ENCODE measurements at regions not wholly inside any gene's neighbourhood (a gene's known extent, or its start where the extent isn't known, plus 50 kb on each side); places are given as distances from the start of the nearest gene placed in this dataset.

DNA sequence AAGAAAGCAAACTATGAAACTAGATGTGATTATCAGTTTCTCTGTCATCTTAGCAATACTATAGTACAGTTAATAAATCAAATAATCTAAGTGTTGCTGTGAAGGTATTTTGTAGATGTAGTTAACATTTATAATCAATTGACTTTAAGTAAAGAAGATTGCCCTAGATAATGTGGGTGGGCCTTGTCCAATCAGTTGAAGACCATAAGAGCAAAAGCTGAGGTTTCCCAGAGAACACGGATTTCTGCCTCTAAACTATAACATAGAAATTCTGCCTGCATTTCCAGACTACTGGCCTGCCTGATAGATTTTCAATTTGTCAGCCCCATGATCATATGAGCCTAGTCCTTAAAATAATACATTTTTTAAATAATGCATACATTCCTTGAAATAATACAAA lies 222.9 kb downstream of the PCDH18 start:
- no peak for FAIRE-seq
- ChIA-PET POLR2A (no interaction called here), CTCF (no interaction called here)
- ATAC-seq: no peak
- no peak overlapping the region for H3K4me3 ChIP-seq
- H3K27ac ChIP-seq: no peak overlapping the region
- WGBS (ENCODE audit: missing lambda C conversion rate): 48% methylated on average over 1 of the region's 1 CpG
- no peak overlapping the region for H3K4me2 ChIP-seq
- H3K4me1 ChIP-seq: 0 out of 3 replicates have a peak, but pooled peaks cover 3% of the 10 kb centered on the region
- no peak for TF ChIP-seq ZC3H11A (IDR thresholded peaks at IDR 0.05)
- no peaks in the 10 kb centered on the region for H3K9me3 ChIP-seq
- no peak for DNase-seq (ENCODE audit: low read depth in 1 of 2, low spot score in 1 of 2)

DNA sequence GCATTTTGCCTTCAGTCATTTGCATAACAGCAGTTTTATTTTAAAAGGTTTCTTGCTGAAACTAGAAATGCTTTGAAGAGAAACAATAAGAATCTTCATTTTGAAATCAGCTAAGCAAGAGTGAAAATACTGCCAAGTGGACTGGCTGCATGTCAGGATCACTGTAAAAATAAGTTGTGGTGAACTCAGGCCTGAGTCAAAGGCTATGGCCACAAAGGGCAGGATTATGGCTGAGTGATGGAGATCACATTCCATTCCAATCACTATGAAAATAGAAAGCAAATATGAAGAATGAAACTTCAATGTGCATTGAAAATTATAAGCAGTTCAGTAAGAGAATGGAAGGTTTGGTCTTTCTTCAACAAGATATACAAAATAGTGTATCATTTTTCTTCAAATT lies 224.5 kb downstream of the PCDH18 start:
- CTCF ChIA-PET: no interaction called here
- ATAC-seq (no peak), FAIRE-seq (no peak), DNase-seq (ENCODE audit: low read depth in 1 of 2, low spot score in 1 of 2) (no peak)
- Histone ChIP-seq H3K27ac (no peak overlapping the region), H3K4me3 (no peak overlapping the region), H3K4me1 (0 out of 3 replicates have a peak, but pooled peaks cover 3% of the 10 kb centered on the region), H3K9me3 (no peaks in the 10 kb centered on the region), H3K4me2 (no peak overlapping the region)
- POLR2A ChIA-PET: no interaction called here
- TF ChIP-seq FOSB (CRISPR knock-in tag; IDR thresholded peaks at IDR 0.05) (no peak), RFX5 (IDR thresholded peaks at IDR 0.05) (no peak), RNF2 (IDR thresholded peaks at IDR 0.05; ENCODE audit: borderline replicate concordance, low read depth) (no peak), HEYL (CRISPR knock-in tag; IDR thresholded peaks at IDR 0.05) (no peak), JUN (IDR thresholded peaks at IDR 0.05) (no peak), EP300 (IDR thresholded peaks at IDR 0.05) (no peak), CHD4 (IDR thresholded peaks at IDR 0.05; ENCODE audit: borderline replicate concordance) (no peak), RAD21 (conservative IDR thresholded peaks at IDR 0.05 in 1 of 2, IDR thresholded peaks at IDR 0.05 in 1 of 2) (no peak), CBX8 (IDR thresholded peaks at IDR 0.05) (no peak), ZSCAN20 (CRISPR knock-in tag; IDR thresholded peaks at IDR 0.05) (no peak), MYC (IDR thresholded peaks at IDR 0.05; ENCODE audit: borderline replicate concordance, low read length) (no peak), POLR2A (IDR thresholded peaks at IDR 0.05; ENCODE audit: low read length) (no peak)
- TF ChIP-seq, protein P1, sequence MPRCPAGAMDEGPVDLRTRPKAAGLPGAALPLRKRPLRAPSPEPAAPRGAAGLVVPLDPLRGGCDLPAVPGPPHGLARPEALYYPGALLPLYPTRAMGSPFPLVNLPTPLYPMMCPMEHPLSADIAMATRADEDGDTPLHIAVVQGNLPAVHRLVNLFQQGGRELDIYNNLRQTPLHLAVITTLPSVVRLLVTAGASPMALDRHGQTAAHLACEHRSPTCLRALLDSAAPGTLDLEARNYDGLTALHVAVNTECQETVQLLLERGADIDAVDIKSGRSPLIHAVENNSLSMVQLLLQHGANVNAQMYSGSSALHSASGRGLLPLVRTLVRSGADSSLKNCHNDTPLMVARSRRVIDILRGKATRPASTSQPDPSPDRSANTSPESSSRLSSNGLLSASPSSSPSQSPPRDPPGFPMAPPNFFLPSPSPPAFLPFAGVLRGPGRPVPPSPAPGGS (IDR thresholded peaks at IDR 0.05): no peak
- TF ChIP-seq, protein P2, sequence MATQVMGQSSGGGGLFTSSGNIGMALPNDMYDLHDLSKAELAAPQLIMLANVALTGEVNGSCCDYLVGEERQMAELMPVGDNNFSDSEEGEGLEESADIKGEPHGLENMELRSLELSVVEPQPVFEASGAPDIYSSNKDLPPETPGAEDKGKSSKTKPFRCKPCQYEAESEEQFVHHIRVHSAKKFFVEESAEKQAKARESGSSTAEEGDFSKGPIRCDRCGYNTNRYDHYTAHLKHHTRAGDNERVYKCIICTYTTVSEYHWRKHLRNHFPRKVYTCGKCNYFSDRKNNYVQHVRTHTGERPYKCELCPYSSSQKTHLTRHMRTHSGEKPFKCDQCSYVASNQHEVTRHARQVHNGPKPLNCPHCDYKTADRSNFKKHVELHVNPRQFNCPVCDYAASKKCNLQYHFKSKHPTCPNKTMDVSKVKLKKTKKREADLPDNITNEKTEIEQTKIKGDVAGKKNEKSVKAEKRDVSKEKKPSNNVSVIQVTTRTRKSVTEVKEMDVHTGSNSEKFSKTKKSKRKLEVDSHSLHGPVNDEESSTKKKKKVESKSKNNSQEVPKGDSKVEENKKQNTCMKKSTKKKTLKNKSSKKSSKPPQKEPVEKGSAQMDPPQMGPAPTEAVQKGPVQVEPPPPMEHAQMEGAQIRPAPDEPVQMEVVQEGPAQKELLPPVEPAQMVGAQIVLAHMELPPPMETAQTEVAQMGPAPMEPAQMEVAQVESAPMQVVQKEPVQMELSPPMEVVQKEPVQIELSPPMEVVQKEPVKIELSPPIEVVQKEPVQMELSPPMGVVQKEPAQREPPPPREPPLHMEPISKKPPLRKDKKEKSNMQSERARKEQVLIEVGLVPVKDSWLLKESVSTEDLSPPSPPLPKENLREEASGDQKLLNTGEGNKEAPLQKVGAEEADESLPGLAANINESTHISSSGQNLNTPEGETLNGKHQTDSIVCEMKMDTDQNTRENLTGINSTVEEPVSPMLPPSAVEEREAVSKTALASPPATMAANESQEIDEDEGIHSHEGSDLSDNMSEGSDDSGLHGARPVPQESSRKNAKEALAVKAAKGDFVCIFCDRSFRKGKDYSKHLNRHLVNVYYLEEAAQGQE (IDR thresholded peaks at IDR 0.05): no peak
- TF ChIP-seq, protein P3, sequence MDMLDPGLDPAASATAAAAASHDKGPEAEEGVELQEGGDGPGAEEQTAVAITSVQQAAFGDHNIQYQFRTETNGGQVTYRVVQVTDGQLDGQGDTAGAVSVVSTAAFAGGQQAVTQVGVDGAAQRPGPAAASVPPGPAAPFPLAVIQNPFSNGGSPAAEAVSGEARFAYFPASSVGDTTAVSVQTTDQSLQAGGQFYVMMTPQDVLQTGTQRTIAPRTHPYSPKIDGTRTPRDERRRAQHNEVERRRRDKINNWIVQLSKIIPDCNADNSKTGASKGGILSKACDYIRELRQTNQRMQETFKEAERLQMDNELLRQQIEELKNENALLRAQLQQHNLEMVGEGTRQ (IDR thresholded peaks at IDR 0.05): no peak

DNA sequence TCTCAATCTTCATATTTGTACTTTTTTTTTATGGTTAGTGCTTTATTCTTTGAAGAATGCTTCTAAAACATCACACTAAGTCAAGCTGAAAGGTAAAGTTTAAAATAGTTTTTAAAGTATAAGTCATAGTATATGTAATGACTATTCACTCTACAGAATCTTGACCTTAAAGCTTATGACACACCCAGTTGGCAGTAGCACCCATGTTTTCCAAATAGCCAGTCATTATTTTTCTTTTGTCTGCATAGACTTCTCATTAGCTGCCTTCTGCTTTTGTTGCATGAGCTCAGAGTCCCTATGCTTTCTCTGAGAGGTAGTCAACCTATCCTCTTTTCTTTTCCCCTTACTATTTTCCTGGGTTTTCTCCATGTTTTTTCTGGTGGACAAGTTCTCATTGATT lies 231.5 kb downstream of the PCDH18 start:
- H3K9me3 ChIP-seq: no peaks in the 10 kb centered on the region
- TF ChIP-seq NPAS2 (CRISPR knock-in tag; IDR thresholded peaks at IDR 0.05; ENCODE audit: borderline replicate concordance) (no peak), JUN (IDR thresholded peaks at IDR 0.05) (no peak), BHLHE40 (IDR thresholded peaks at IDR 0.05; ENCODE audit: low read depth, low read length) (no peak), TP53 (CRISPR knock-in tag; IDR thresholded peaks at IDR 0.05) (no peak), ZSCAN20 (CRISPR knock-in tag; IDR thresholded peaks at IDR 0.05) (no peak), RNF2 (IDR thresholded peaks at IDR 0.05; ENCODE audit: borderline replicate concordance, low read depth) (no peak), SMC3 (IDR thresholded peaks at IDR 0.05) (no peak), EP300 (IDR thresholded peaks at IDR 0.05) (no peak), ESRRA (IDR thresholded peaks at IDR 0.05; ENCODE audit: borderline replicate concordance, low read length) (no peak), JUNB (IDR thresholded peaks at IDR 0.05) (no peak), RCOR1 (IDR thresholded peaks at IDR 0.05; ENCODE audit: low read depth, low read length) (no peak), HEYL (CRISPR knock-in tag; IDR thresholded peaks at IDR 0.05) (no peak)
- TF ChIP-seq, protein P1 (IDR thresholded peaks at IDR 0.05): no peak
- TF ChIP-seq, protein P4, sequence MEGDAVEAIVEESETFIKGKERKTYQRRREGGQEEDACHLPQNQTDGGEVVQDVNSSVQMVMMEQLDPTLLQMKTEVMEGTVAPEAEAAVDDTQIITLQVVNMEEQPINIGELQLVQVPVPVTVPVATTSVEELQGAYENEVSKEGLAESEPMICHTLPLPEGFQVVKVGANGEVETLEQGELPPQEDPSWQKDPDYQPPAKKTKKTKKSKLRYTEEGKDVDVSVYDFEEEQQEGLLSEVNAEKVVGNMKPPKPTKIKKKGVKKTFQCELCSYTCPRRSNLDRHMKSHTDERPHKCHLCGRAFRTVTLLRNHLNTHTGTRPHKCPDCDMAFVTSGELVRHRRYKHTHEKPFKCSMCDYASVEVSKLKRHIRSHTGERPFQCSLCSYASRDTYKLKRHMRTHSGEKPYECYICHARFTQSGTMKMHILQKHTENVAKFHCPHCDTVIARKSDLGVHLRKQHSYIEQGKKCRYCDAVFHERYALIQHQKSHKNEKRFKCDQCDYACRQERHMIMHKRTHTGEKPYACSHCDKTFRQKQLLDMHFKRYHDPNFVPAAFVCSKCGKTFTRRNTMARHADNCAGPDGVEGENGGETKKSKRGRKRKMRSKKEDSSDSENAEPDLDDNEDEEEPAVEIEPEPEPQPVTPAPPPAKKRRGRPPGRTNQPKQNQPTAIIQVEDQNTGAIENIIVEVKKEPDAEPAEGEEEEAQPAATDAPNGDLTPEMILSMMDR (IDR thresholded peaks at IDR 0.05): no peak
- H3K27ac ChIP-seq: no peak overlapping the region
- no peak overlapping the region for H3K4me2 ChIP-seq
- DNase-seq (ENCODE audit: low read depth in 1 of 2, low spot score in 1 of 2) (no peak), ATAC-seq (no peak), FAIRE-seq (no peak)
- ChIA-PET CTCF (interaction anchor here (0.8 kb wide), 1 partner anchor 11 kb away, joined by 3 read pairs; no protein-coding TSS in a partner anchor), POLR2A (no interaction called here)
- H3K4me1 ChIP-seq: no peaks in the 10 kb centered on the region
- H3K4me3 ChIP-seq: no peak overlapping the region

Measured in A549 (cell line).